PC-3 (cell line): ENCODE measurements at regions not wholly inside any gene's neighbourhood (a gene's known extent, or its start where the extent isn't known, plus 50 kb on each side); places are given as distances from the start of the nearest gene placed in this dataset.

Experiments used
- ATAC-seq: fragments of 200-7000 bp; cut with Tn5 transposase; 2 replicates; pipeline ENCODE4 v1.9.1; 2020; ENCODE audit warnings: mild to moderate bottlenecking, moderate library complexity
- BruUV-seq: library from RNA; stranded (reverse); fragments of 400-500 nt; replicated peaks from 2 replicates; lab custom pipeline; 2021; lab: Mats Ljungman, UMichigan
- CTCF ChIA-PET: fragments of 300-600 bp; sonication (Branson Sonifier 250); formaldehyde crosslinking; loops from one replicate; lab custom pipeline; 2022; ENCODE audit warnings: antibody characterized with exemption; lab: Charles Lee
- POLR2A ChIA-PET: fragments of 300-600 bp; sonication (Branson Sonifier 250); formaldehyde crosslinking; loops from one replicate; lab custom pipeline; 2022; ENCODE audit warnings: antibody characterized with exemption; ENCODE audit not compliant: unreplicated experiment; lab: Charles Lee
- DNase-seq: peaks from one replicate; pipeline ENCODE4 v3.0.0-alpha.2; 2015
- H2AFZ ChIP-seq: fragments of 300-600 bp; sonication (generic); 2 replicates; pipeline ENCODE4 v1.6.0; 2016; ENCODE audit warnings: antibody characterized with exemption, low read length
- H3F3A ChIP-seq: fragments of 300-600 bp; sonication (generic); one replicate; pipeline ENCODE4 v1.6.0; 2017; ENCODE audit warnings: antibody characterized with exemption, low read length, control low read depth, mild to moderate bottlenecking; ENCODE audit not compliant: unreplicated experiment
- H3K27ac ChIP-seq: fragments of 300-600 bp; sonication (generic); 2 replicates; pipeline ENCODE4 v1.5.1; 2016; ENCODE audit warnings: mild to moderate bottlenecking, low read length
- H3K27me3 ChIP-seq: fragments of 300-600 bp; sonication (generic); 2 replicates; pipeline ENCODE4 v1.6.1; 2016; ENCODE audit warnings: low read length, mixed read lengths
- H3K36me3 ChIP-seq: fragments of 300-600 bp; sonication (generic); 2 replicates; pipeline ENCODE4 v1.6.1; 2016; ENCODE audit warnings: low read depth, mixed run types, low read length, mixed read lengths
- H3K4me1 ChIP-seq: fragments of 300-600 bp; sonication (generic); 2 replicates; pipeline ENCODE4 v1.5.1; 2016; ENCODE audit warnings: low read length; ENCODE audit not compliant: insufficient read depth
- H3K4me2 ChIP-seq: fragments of 300-600 bp; sonication (generic); 2 replicates; pipeline ENCODE4 v1.6.0; 2016; ENCODE audit warnings: low read length
- H3K4me3 ChIP-seq: fragments of 300-600 bp; sonication (generic); 2 replicates; pipeline ENCODE4 v1.5.1; 2016; ENCODE audit warnings: mild to moderate bottlenecking, low read length, mixed read lengths
- H3K79me2 ChIP-seq: fragments of 300-600 bp; sonication (generic); 2 replicates; pipeline ENCODE4 v1.6.1; 2017; ENCODE audit warnings: low read length, mixed read lengths
- H3K9ac ChIP-seq: fragments of 300-600 bp; sonication (generic); 2 replicates; pipeline ENCODE4 v1.6.0; 2016; ENCODE audit warnings: mild to moderate bottlenecking, low read length
- H3K9me2 ChIP-seq: fragments of 300-600 bp; sonication (generic); replicated peaks from 2 replicates; pipeline ENCODE4 v1.6.1; 2016; ENCODE audit warnings: mixed run types, low read length, mixed read lengths
- H3K9me3 ChIP-seq: fragments of 300-600 bp; sonication (generic); 2 replicates; pipeline ENCODE4 v1.6.1; 2016; ENCODE audit warnings: low read length, mixed read lengths
- H4K20me1 ChIP-seq: fragments of 300-600 bp; sonication (generic); 2 replicates; pipeline ENCODE4 v1.6.1; 2016; ENCODE audit warnings: low read length, mixed read lengths
- EZH2 ChIP-seq: fragments of 300-600 bp; sonication (generic); IDR thresholded peaks from one replicate; pipeline ENCODE4 v1.6.1; 2017; ENCODE audit warnings: antibody characterized with exemption, mild to moderate bottlenecking, low read length; ENCODE audit not compliant: unreplicated experiment
- EZH2phosphoT487 ChIP-seq: fragments of 300-600 bp; sonication (generic); IDR thresholded peaks from 2 replicates; pipeline ENCODE4 v1.6.1; 2018; ENCODE audit warnings: mild to moderate bottlenecking, antibody characterized with exemption, low read length, borderline replicate concordance
- intact Hi-C: fragments of 100-400 bp; cut with micrococcal nuclease; formaldehyde crosslinking; loops from 2 replicates; pipeline ENCODE4 v1.9.0; 2023
- TF ChIP-seq, protein P1 (sequence below): fragments of 300-600 bp; sonication (generic); conservative IDR thresholded peaks from 2 replicates; pipeline ENCODE4 v1.5.1; 2017; ENCODE audit warnings: antibody characterized with exemption, low read depth, mild to moderate bottlenecking, low read length

GRCh38 chr10:64959883-64960282, 1438.7 kb downstream of the REEP3 start:
- Histone ChIP-seq H3K9me3 (0 out of 2 replicates have a peak, but pooled peaks cover 2% of the 10 kb centered on the region), H3K79me2 (no peaks in the 10 kb centered on the region)
- CTCF ChIA-PET = interaction anchor here (0.5 kb wide), 1 partner anchor 515 kb away, joined by 3 read pairs; no protein-coding TSS in a partner anchor

GRCh38 chr10:64973391-64973790, 1452.2 kb downstream of the REEP3 start:
- no peak overlapping the region for H3K4me3 ChIP-seq
- no peaks in the 10 kb centered on the region for H3F3A ChIP-seq
- DNase-seq (no peak), ATAC-seq (no peak; the same call in none of the 2 replicates)
- H3K27me3 ChIP-seq = no peaks in the 10 kb centered on the region
- no peak overlapping the region for H3K4me2 ChIP-seq
- TF ChIP-seq EZH2 = no peak
- TF ChIP-seq EZH2phosphoT487 = no peak
- H3K27ac ChIP-seq = no peak overlapping the region
- H3K9me2 ChIP-seq = no peaks in the 10 kb centered on the region
- ChIA-PET POLR2A (no interaction called here), CTCF (no interaction called here)
- no peak overlapping the region for H3K9ac ChIP-seq
- H3K4me1 ChIP-seq = no peaks in the 10 kb centered on the region
- no TSS peak for BruUV-seq
- no peaks in the 10 kb centered on the region for H4K20me1 ChIP-seq
- intact Hi-C loops = loop anchor here (10.0 kb wide), 2 partner anchors 601 to 1651 kb away; no protein-coding TSS in a partner anchor
- H3K79me2 ChIP-seq = no peaks in the 10 kb centered on the region
- H3K36me3 ChIP-seq = no peaks in the 10 kb centered on the region
- H2AFZ ChIP-seq = no peak overlapping the region
- no peaks in the 10 kb centered on the region for H3K9me3 ChIP-seq

More at GRCh38 chr10:64959883-64960282, 1438.7 kb downstream of the REEP3 start:
- H3K4me2 ChIP-seq = 0 out of 2 replicates have a peak overlapping the region, but pooled peaks have one; percentile 4
- TF ChIP-seq, protein P1, sequence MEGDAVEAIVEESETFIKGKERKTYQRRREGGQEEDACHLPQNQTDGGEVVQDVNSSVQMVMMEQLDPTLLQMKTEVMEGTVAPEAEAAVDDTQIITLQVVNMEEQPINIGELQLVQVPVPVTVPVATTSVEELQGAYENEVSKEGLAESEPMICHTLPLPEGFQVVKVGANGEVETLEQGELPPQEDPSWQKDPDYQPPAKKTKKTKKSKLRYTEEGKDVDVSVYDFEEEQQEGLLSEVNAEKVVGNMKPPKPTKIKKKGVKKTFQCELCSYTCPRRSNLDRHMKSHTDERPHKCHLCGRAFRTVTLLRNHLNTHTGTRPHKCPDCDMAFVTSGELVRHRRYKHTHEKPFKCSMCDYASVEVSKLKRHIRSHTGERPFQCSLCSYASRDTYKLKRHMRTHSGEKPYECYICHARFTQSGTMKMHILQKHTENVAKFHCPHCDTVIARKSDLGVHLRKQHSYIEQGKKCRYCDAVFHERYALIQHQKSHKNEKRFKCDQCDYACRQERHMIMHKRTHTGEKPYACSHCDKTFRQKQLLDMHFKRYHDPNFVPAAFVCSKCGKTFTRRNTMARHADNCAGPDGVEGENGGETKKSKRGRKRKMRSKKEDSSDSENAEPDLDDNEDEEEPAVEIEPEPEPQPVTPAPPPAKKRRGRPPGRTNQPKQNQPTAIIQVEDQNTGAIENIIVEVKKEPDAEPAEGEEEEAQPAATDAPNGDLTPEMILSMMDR = no peak
- TF ChIP-seq EZH2phosphoT487 (no peak), EZH2 (no peak)
- intact Hi-C loops = loop anchor here (5.0 to 10.0 kb wide), 3 partner anchors 88 to 528 kb away; no protein-coding TSS in a partner anchor
- peak; percentile 56 for DNase-seq
- no peaks in the 10 kb centered on the region for H3K27me3 ChIP-seq
- H3K36me3 ChIP-seq = no peaks in the 10 kb centered on the region
- peaks cover 8% of the 10 kb centered on the region; the same call in 1 of the 2 replicates for H3K4me1 ChIP-seq
- no peaks in the 10 kb centered on the region for H4K20me1 ChIP-seq
- no peak overlapping the region for H2AFZ ChIP-seq
- ATAC-seq = peak; percentile 96
- no peaks in the 10 kb centered on the region for H3F3A ChIP-seq
- H3K9me2 ChIP-seq = peaks cover 3% of the 10 kb centered on the region; the same call in 1 of the 2 replicates
- POLR2A ChIA-PET = interaction anchor here (0.5 to 0.6 kb wide), 2 partner anchors 532 to 1951 kb away, joined by 3 to 6 read pairs; no protein-coding TSS in a partner anchor
- H3K9ac ChIP-seq = no peak overlapping the region
- no TSS peak for BruUV-seq
- no peak overlapping the region for H3K4me3 ChIP-seq
- no peak overlapping the region for H3K27ac ChIP-seq

DNA sequence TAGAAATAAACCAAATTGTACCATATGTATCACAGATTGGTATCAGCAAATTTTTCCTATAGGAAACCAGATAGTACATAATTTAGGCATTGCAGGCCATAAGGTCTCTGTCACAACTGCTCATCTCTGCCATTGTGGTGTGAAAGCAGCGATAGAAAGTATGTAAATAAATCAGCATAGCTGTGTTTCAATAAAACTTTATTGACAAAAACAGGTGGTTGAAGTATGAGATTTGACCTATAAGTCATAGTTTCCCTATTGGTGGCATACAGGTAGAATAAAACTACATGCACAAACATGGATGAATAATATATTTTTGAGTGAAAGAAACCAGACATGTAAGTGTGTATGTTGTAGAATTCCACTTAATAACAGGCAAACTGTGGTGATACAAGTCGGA, 1454.9 kb downstream of the REEP3 start:
- Histone ChIP-seq H3F3A (no peaks in the 10 kb centered on the region), H4K20me1 (no peaks in the 10 kb centered on the region), H3K4me3 (no peak overlapping the region), H3K9me3 (no peaks in the 10 kb centered on the region), H3K4me1 (no peaks in the 10 kb centered on the region), H3K27ac (no peak overlapping the region), H3K27me3 (no peaks in the 10 kb centered on the region), H3K9ac (no peak overlapping the region), H2AFZ (no peak overlapping the region), H3K36me3 (no peaks in the 10 kb centered on the region), H3K9me2 (no peaks in the 10 kb centered on the region), H3K79me2 (no peaks in the 10 kb centered on the region), H3K4me2 (no peak overlapping the region)
- intact Hi-C loops = loop anchor here (5.0 to 10.0 kb wide), 6 partner anchors 91 to 1649 kb away; no protein-coding TSS in a partner anchor
- ChIA-PET POLR2A (no interaction called here), CTCF (interaction anchor here (0.5 kb wide), 1 partner anchor 37 kb away, joined by 8 read pairs; no protein-coding TSS in a partner anchor)
- DNase-seq (no peak), ATAC-seq (no peak)
- BruUV-seq = no TSS peak
- TF ChIP-seq EZH2 (no peak), EZH2phosphoT487 (no peak)
- TF ChIP-seq, protein P1 = no peak
